ENCODE measurements at regions not wholly inside any gene's neighbourhood (a gene's known extent, or its start where the extent isn't known, plus 50 kb on each side); places are given as distances from the start of the nearest gene placed in this dataset.

GRCh38 chr12:92007787-92008186, 137.9 kb downstream of the BTG1 start:
- no peak for TF ChIP-seq CTCF (conservative IDR thresholded peaks at IDR 0.05; ENCODE audit: low read length)
- DNase-seq (ENCODE audit: low read depth): no peak
- H3K4me3 ChIP-seq (ENCODE audit: low read length): no peak overlapping the region

GRCh38 chr12:92003701-92004100, 141.9 kb downstream of the BTG1 start:
- no peak overlapping the region for H3K4me3 ChIP-seq (ENCODE audit: low read length)
- TF ChIP-seq CTCF (conservative IDR thresholded peaks at IDR 0.05; ENCODE audit: low read length): no peak
- DNase-seq (ENCODE audit: low read depth): no peak

GRCh38 chr12:92002673-92003382, 142.8 kb downstream of the BTG1 start:
- no peak overlapping the region for H3K4me3 ChIP-seq (ENCODE audit: low read length)
- DNase-seq (ENCODE audit: low read depth): no peak
- no peak for TF ChIP-seq CTCF (conservative IDR thresholded peaks at IDR 0.05; ENCODE audit: low read length)

GRCh38 chr12:92002195-92002649, 143.4 kb downstream of the BTG1 start:
- no peak overlapping the region for H3K4me3 ChIP-seq (ENCODE audit: low read length)
- TF ChIP-seq CTCF (conservative IDR thresholded peaks at IDR 0.05; ENCODE audit: low read length): no peak
- DNase-seq (ENCODE audit: low read depth): no peak

- H3K4me3 ChIP-seq (ENCODE audit: low read length): no peak overlapping the region
- DNase-seq (ENCODE audit: low read depth): no peak
- no peak for TF ChIP-seq CTCF (conservative IDR thresholded peaks at IDR 0.05; ENCODE audit: low read length)
Measured at GRCh38 chr12:92000597-92000996, 145.0 kb downstream of the BTG1 start.

GRCh38 chr12:91999823-92000222, 145.8 kb downstream of the BTG1 start:
- no peak for TF ChIP-seq CTCF (conservative IDR thresholded peaks at IDR 0.05; ENCODE audit: low read length)
- no peak overlapping the region for H3K4me3 ChIP-seq (ENCODE audit: low read length)
- DNase-seq (ENCODE audit: low read depth): no peak

GRCh38 chr12:91998316-91998715, 147.3 kb downstream of the BTG1 start:
- TF ChIP-seq CTCF (conservative IDR thresholded peaks at IDR 0.05; ENCODE audit: low read length): no peak
- no peak overlapping the region for H3K4me3 ChIP-seq (ENCODE audit: low read length)
- DNase-seq (ENCODE audit: low read depth): no peak

Data from AG10803 (cell line).